CD4-positive, alpha-beta T cell (primary cell): ENCODE measurements at regions not wholly inside any gene's neighbourhood (a gene's known extent, or its start where the extent isn't known, plus 50 kb on each side); places are given as distances from the start of the nearest gene placed in this dataset.

Experiments
- ATAC-seq: fragments of 200-7000 bp; cut with Tn5 transposase; one replicate; pipeline ENCODE4 v1.10.0; 2022; ENCODE audit warnings: mild to moderate bottlenecking; ENCODE audit not compliant: poor library complexity
- CTCF ChIA-PET: fragments of 350-600 bp; sonication (Branson Sonifier 250); formaldehyde crosslinking; loops from one replicate; lab custom pipeline; 2021; ENCODE audit warnings: antibody characterized with exemption, inconsistent platforms; lab: Charles Lee
- POLR2A ChIA-PET: fragments of 350-600 bp; sonication (Branson Sonifier 250); formaldehyde crosslinking; loops from one replicate; lab custom pipeline; 2021; ENCODE audit warnings: antibody characterized with exemption, inconsistent platforms; lab: Charles Lee
- DNase-seq, 14 experiments: peaks; one replicate each; pipeline ENCODE4 v3.0.0-alpha.2; 2013 to 2020; ENCODE audit warnings: mixed read lengths in 2 of 14
- H3K27ac ChIP-seq, 2 donors: one replicate each; pipeline versions ENCODE4 v1.5.1 to v1.7.0; 2013; ENCODE audit warnings: low read length in 2 of 2, low read depth in 1 of 2, mild to moderate bottlenecking in 1 of 2
- H3K27me3 ChIP-seq, 2 experiments: 1 replicate in 1 of 2; 2 replicates in 1 of 2; pipeline versions ENCODE4 v1.6.1 to v1.7.0; 2013; ENCODE audit warnings: low read length in 2 of 2, control low read depth in 1 of 2, mild to moderate bottlenecking in 1 of 2, moderate library complexity in 1 of 2; ENCODE audit not compliant: insufficient read depth in 2 of 2, control insufficient read depth in 1 of 2
- H3K36me3 ChIP-seq: one replicate; pipeline ENCODE4 v1.6.1; 2013; ENCODE audit warnings: low read length, control low read depth; ENCODE audit not compliant: insufficient read depth
- H3K4me1 ChIP-seq: one replicate; pipeline ENCODE4 v1.6.1; 2013; ENCODE audit warnings: low read length, control low read depth; ENCODE audit not compliant: insufficient read depth
- H3K4me3 ChIP-seq: one replicate; pipeline ENCODE4 v1.5.1; 2013; ENCODE audit warnings: mild to moderate bottlenecking, low read length, moderate library complexity
- H3K9me3 ChIP-seq, 2 experiments: 1 replicate in 1 of 2; 2 replicates in 1 of 2; pipeline versions ENCODE4 v1.6.1 to v1.7.0; 2013; ENCODE audit warnings: low read length in 2 of 2, mild to moderate bottlenecking in 2 of 2, control low read depth in 1 of 2, moderate library complexity in 1 of 2; ENCODE audit not compliant: control insufficient read depth in 1 of 2, insufficient read depth in 1 of 2
- H3K27ac Mint-ChIP-seq: one replicate; pipeline ENCODE4 v1.8.0; 2020; ENCODE audit warnings: mixed read lengths
- H3K27me3 Mint-ChIP-seq: one replicate; pipeline ENCODE4 v1.8.0; 2021; ENCODE audit warnings: mixed read lengths
- H3K36me3 Mint-ChIP-seq: one replicate; pipeline ENCODE4 v1.8.0; 2021; ENCODE audit warnings: low read depth, mixed read lengths
- H3K4me1 Mint-ChIP-seq: one replicate; pipeline ENCODE4 v1.8.0; 2021; ENCODE audit warnings: low read depth, mixed read lengths
- H3K4me3 Mint-ChIP-seq: one replicate; pipeline ENCODE4 v1.8.0; 2020; ENCODE audit warnings: mild to moderate bottlenecking, mixed read lengths
- H3K9me3 Mint-ChIP-seq: one replicate; pipeline ENCODE4 v1.8.0; 2020; ENCODE audit warnings: mixed read lengths
- intact Hi-C, 2 experiments: fragments of 100-400 bp; cut with DNase I in 1 of 2; cut with micrococcal nuclease in 1 of 2; formaldehyde crosslinking; loops; one replicate each; pipeline versions ENCODE4 v1.15.1 to v1.9.0; 2023 to 2025; cut with DNase I, micrococcal nuclease
- TF ChIP-seq, protein P1 (sequence below): fragments of 200-600 bp; IDR thresholded peaks from one replicate; pipeline ENCODE4 v1.8.0; 2022; ENCODE audit warnings: antibody characterized with exemption, mild to moderate bottlenecking

DNA sequence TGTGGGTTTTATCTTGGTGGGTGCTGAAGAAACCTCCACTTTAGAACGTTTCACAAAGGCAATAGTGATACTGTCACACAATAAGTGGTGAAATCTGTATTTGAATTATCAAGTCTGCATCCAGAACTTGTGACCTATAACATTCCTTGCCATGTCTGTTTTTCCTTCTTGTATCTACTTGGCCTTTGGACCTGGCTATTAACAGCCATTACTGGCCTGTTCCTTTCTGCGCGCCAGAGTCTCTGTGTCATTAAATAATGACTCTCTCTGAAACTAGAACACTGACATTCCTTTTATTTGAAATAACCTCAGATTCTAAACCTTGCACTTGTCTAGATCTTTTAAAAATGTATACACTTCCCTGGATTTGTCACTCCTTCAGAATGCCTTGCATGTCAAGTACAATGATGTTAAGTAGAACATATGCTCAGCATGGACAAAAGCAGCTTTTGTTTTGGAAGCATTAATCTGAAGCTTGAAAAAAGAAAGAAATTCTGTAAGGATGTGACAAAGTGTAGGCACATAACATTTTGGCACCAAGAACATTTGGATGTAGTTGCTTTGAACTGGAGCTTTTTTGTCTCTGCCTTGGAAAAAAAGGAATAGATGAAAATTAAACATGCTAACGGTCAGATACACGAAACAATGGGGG lies 95.5 kb upstream of the RPL10L start:
- peaks cover 4 to 7% of the 10 kb centered on the region in 2 experiments for H3K9me3 ChIP-seq
- peaks cover 4% of the 10 kb centered on the region for H3K9me3 Mint-ChIP-seq
- H3K36me3 Mint-ChIP-seq, result no peaks in the 10 kb centered on the region
- POLR2A ChIA-PET, result no interaction called here
- no peak overlapping the region for H3K27ac ChIP-seq
- no peaks in the 10 kb centered on the region for H3K36me3 ChIP-seq
- DNase-seq (no peak), ATAC-seq (no peak)
- H3K4me1 ChIP-seq, result no peaks in the 10 kb centered on the region
- H3K27me3 ChIP-seq, result no peaks in the 10 kb centered on the region
- no peak overlapping the region for H3K4me3 ChIP-seq
- H3K27me3 Mint-ChIP-seq, result no peaks in the 10 kb centered on the region
- no peak overlapping the region for H3K4me3 Mint-ChIP-seq
- intact Hi-C loops, result no loop called here
- CTCF ChIA-PET, result no interaction called here
- TF ChIP-seq, protein P1, sequence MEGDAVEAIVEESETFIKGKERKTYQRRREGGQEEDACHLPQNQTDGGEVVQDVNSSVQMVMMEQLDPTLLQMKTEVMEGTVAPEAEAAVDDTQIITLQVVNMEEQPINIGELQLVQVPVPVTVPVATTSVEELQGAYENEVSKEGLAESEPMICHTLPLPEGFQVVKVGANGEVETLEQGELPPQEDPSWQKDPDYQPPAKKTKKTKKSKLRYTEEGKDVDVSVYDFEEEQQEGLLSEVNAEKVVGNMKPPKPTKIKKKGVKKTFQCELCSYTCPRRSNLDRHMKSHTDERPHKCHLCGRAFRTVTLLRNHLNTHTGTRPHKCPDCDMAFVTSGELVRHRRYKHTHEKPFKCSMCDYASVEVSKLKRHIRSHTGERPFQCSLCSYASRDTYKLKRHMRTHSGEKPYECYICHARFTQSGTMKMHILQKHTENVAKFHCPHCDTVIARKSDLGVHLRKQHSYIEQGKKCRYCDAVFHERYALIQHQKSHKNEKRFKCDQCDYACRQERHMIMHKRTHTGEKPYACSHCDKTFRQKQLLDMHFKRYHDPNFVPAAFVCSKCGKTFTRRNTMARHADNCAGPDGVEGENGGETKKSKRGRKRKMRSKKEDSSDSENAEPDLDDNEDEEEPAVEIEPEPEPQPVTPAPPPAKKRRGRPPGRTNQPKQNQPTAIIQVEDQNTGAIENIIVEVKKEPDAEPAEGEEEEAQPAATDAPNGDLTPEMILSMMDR, result no peak
- H3K27ac Mint-ChIP-seq, result no peak overlapping the region
- no peaks in the 10 kb centered on the region for H3K4me1 Mint-ChIP-seq

DNA sequence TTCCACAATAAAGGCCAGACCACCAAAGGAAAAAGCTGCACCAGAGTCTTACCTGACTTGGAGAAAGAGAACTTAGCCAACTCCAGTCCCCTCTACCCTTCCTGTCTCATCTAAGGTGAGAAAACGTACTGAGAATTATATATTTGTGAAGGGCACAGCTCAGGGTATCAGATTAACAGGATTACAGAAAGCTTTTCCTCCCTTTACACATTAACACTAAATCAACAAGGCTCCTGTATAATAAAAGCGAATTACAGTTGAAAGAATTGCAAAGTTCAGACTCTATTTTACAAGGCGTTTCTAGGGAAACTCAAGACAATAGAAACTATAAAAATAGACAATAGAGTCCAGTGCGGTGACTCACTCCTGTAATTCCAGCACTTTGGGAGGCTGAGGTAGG lies 82.7 kb upstream of the RPL10L start:
- Histone ChIP-seq H3K27ac (no peak overlapping the region), H3K9me3 (peaks cover 3 to 5% of the 10 kb centered on the region in 2 experiments), H3K27me3 (no peaks in the 10 kb centered on the region), H3K4me1 (no peaks in the 10 kb centered on the region), H3K4me3 (no peak overlapping the region), H3K36me3 (no peaks in the 10 kb centered on the region)
- Mint-ChIP-seq H3K4me1 (no peaks in the 10 kb centered on the region), H3K27ac (no peak overlapping the region), H3K9me3 (peaks cover 13% of the 10 kb centered on the region), H3K27me3 (no peaks in the 10 kb centered on the region), H3K4me3 (no peak overlapping the region), H3K36me3 (no peaks in the 10 kb centered on the region)
- DNase-seq (no peak), ATAC-seq (no peak)
- ChIA-PET CTCF (interaction anchor here (0.6 kb wide), 1 partner anchor 250 kb away, joined by 3 read pairs; no protein-coding TSS in a partner anchor), POLR2A (no interaction called here)
- TF ChIP-seq, protein P1, result no peak
- intact Hi-C loops, result no loop called here

DNA sequence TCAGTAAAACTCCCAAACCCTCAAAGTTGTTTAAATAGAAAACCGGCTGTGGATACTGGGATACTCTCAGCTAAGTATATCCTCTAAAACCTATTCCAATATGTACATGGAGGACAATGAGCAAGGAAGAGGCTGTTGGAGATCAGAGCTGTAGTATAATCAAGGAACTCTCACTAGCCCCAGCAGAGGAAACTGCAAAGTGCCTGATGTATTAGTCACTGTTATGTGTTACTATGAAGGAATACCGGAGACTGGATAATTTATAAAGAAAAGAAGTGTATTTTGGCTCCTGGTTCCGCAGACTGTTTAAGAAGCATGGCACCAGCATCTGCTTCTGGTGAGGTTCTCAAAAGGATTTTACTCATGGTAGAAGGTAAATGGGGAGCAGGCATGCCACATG lies 65.6 kb upstream of the RPL10L start:
- Mint-ChIP-seq H3K4me1 (no peaks in the 10 kb centered on the region), H3K4me3 (no peak overlapping the region), H3K36me3 (no peaks in the 10 kb centered on the region), H3K9me3 (peaks cover 2% of the 10 kb centered on the region), H3K27me3 (no peaks in the 10 kb centered on the region), H3K27ac (no peak overlapping the region)
- H3K36me3 ChIP-seq, result no peaks in the 10 kb centered on the region
- H3K4me1 ChIP-seq, result no peaks in the 10 kb centered on the region
- no peak overlapping the region for H3K27ac ChIP-seq
- TF ChIP-seq, protein P1, result no peak
- no peaks in the 10 kb centered on the region for H3K27me3 ChIP-seq
- H3K9me3 ChIP-seq, result no peaks in the 10 kb centered on the region
- no peak for ATAC-seq
- ChIA-PET POLR2A (no interaction called here), CTCF (no interaction called here)
- no peak overlapping the region for H3K4me3 ChIP-seq
- intact Hi-C loops, result no loop called here
- no peak for DNase-seq
